Parathyroid adenoma (tissue), 2 donors: ENCODE measurements at regions not wholly inside any gene's neighbourhood (a gene's known extent, or its start where the extent isn't known, plus 50 kb on each side); places are given as distances from the start of the nearest gene placed in this dataset.

Experiments
- H2AFZ ChIP-seq: fragments of 300-600 bp; sonication (generic); one replicate; pipeline ENCODE4 v1.7.0; 2017; ENCODE audit warnings: antibody characterized with exemption, mild to moderate bottlenecking
- H3K27ac ChIP-seq: fragments of 300-600 bp; sonication (generic); one replicate; pipeline ENCODE4 v1.7.0; 2017
- H3K27me3 ChIP-seq: fragments of 300-600 bp; sonication (generic); one replicate; pipeline ENCODE4 v1.7.0; 2017; ENCODE audit warnings: low read length; ENCODE audit not compliant: control insufficient read depth, insufficient read depth
- H3K36me3 ChIP-seq: fragments of 300-600 bp; sonication (generic); one replicate; pipeline ENCODE4 v1.7.0; 2017; ENCODE audit warnings: low read length; ENCODE audit not compliant: control insufficient read depth, insufficient read depth
- H3K4me1 ChIP-seq: fragments of 300-600 bp; sonication (generic); one replicate; pipeline ENCODE4 v1.7.0; 2017; ENCODE audit warnings: control low read depth
- H3K4me2 ChIP-seq: fragments of 300-600 bp; sonication (generic); one replicate; pipeline ENCODE4 v1.7.0; 2017; ENCODE audit warnings: low read length
- H3K4me3 ChIP-seq: fragments of 300-600 bp; sonication (generic); one replicate; pipeline ENCODE4 v1.7.0; 2017; ENCODE audit warnings: low read depth, low read length
- H3K79me2 ChIP-seq: fragments of 300-600 bp; sonication (generic); one replicate; pipeline ENCODE4 v1.7.0; 2017; ENCODE audit warnings: control low read depth
- H3K9ac ChIP-seq: fragments of 300-600 bp; sonication (generic); one replicate; pipeline ENCODE4 v1.7.0; 2017; ENCODE audit warnings: mild to moderate bottlenecking
- H3K9me3 ChIP-seq: fragments of 300-600 bp; sonication (generic); one replicate; pipeline ENCODE4 v1.7.0; 2017; ENCODE audit warnings: low read length; ENCODE audit not compliant: control insufficient read depth
- CTCF ChIP-seq: fragments of 300-600 bp; sonication (generic); IDR thresholded peaks from one replicate; pipeline ENCODE4 v1.7.0; 2017; ENCODE audit warnings: antibody characterized with exemption, mild to moderate bottlenecking
- donor health status: primary hyperparathyroidism.

DNA sequence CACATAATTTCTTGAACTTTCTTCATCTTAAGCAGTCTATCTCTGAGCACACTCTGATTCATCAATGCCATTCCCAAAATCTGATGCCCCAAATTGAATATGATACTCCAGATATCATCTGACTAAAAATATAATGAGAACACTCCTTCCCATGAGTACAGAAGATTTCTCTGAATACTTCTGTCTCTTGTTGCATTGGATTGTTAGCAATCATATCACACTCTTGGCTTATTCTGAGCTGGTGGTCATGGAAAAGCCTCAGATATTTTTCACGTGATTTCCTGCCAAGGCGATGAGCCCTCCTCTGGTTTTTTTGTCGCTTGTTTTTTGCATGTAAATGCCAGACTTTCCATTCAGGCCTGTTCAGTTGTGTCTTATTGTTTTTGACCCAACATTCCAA lies 87.2 kb downstream of the NOG start:
- Histone ChIP-seq H3K9ac (no peak overlapping the region), H3K4me1 (no peaks in the 10 kb centered on the region), H2AFZ (no peak overlapping the region), H3K4me3 (no peak overlapping the region), H3K27ac (no peak overlapping the region), H3K4me2 (no peak overlapping the region), H3K79me2 (no peaks in the 10 kb centered on the region), H3K27me3 (no peaks in the 10 kb centered on the region), H3K36me3 (no peaks in the 10 kb centered on the region), H3K9me3 (no peaks in the 10 kb centered on the region)
- no peak for TF ChIP-seq CTCF

DNA sequence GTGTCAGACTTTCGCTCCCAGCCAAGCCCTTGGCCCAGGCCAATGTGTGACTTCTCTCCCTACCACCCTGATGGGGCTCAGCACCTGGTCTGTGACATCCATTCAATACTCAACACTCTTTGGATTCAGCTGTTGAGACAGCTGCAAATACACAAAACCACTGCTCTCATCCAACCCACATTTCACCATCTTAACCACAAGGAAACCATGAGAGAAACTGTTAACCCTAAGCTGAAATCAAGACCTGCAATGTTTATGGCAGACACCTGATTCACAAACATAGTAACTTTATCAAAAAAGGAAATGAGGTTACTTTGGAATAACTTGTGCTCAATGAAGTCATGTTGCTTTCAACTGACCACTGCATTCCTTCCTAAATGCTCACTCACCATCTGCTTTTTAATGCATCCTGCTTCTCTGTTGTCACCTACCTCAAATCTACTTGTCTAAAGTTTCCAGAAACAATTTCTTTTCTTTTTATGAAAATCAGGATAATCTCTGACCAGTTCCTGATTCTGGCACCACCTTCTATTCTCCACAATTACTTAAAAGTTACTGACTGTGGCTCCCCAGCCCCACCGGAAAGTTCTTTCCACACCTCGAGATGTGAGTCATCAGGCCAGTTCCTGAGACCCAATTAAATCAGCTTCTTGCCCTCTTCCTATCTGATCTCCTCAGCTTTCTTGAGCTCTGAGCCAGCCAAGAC lies 88.2 kb downstream of the NOG start:
- Histone ChIP-seq H3K9ac (no peak overlapping the region), H3K4me3 (no peak overlapping the region), H3K4me1 (no peaks in the 10 kb centered on the region), H2AFZ (no peak overlapping the region), H3K36me3 (no peaks in the 10 kb centered on the region), H3K79me2 (no peaks in the 10 kb centered on the region), H3K4me2 (no peak overlapping the region), H3K27ac (no peak overlapping the region), H3K9me3 (no peaks in the 10 kb centered on the region), H3K27me3 (no peaks in the 10 kb centered on the region)
- no peak for TF ChIP-seq CTCF

DNA sequence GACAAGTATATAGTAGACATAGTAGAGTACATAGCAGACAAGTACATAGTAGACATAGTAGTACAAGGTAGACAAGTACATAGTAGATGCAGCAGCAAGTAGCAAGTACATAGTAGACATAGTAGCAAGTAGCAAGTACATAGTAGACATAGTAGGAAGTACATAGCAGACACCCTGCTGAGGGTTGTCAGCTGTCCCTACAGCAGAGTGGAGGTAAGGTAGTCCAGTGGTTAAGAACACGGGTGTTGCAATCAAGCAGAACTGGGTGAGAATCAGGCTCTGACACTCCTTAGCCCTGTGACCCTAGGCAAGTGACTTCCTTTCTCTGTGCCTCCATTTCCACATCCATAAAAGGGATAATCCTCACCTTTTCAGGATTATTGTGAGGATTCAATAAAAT lies 94.7 kb downstream of the NOG start:
- Histone ChIP-seq H3K9ac (no peak overlapping the region), H3K9me3 (no peaks in the 10 kb centered on the region)

DNA sequence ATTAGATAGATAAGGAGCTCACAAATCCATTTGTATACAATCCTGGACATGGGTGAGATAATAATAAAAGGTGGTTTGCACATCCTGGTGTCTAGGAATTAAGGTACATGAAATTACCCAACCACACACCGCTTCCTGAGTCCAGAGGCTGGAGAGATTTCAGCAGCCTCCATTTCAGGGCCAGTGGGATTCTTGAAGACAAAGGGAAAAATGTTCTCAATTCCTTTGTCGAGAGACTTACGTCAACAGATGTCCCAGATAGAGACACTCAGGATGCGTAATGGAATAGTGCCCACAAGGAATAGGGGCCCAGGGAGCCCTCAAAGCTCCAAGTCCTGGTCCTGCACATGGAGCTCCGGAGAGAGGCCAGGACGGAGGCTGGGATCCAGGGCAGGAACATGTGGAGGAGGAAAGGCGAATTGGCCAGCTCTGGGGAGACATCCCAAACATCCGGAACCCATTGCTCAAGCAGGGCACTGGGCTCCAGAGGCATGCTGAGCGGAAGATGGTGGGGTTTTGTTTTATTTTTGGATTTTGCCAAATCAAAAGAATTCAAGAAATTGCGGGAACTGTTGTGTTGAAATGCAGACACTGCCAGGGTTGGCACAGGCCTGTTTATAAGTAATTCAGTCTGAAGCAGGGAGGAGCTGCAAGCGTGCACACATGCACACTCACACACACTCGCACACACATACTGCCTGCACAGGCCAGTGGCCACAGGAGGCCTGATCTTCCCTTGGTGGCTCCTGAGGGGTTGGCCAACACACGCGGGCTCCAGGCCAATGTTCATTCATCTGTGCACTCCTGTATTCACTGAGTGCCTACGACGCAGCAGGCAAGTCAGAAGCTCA lies 97.2 kb downstream of the NOG start:
- no peak overlapping the region for H3K4me3 ChIP-seq
- H3K79me2 ChIP-seq = no peaks in the 10 kb centered on the region
- no peaks in the 10 kb centered on the region for H3K36me3 ChIP-seq
- H3K27ac ChIP-seq = no peak overlapping the region
- no peak for TF ChIP-seq CTCF
- H3K4me1 ChIP-seq = no peaks in the 10 kb centered on the region
- no peaks in the 10 kb centered on the region for H3K9me3 ChIP-seq
- H2AFZ ChIP-seq = no peak overlapping the region
- no peaks in the 10 kb centered on the region for H3K27me3 ChIP-seq
- H3K9ac ChIP-seq = no peak overlapping the region
- H3K4me2 ChIP-seq = no peak overlapping the region

More for the DNA sequence above, 94.7 kb downstream of the NOG start:
- H3K4me3 ChIP-seq = no peak overlapping the region
- H3K79me2 ChIP-seq = no peaks in the 10 kb centered on the region
- H3K27me3 ChIP-seq = no peaks in the 10 kb centered on the region
- no peaks in the 10 kb centered on the region for H3K4me1 ChIP-seq
- no peak for TF ChIP-seq CTCF
- H3K36me3 ChIP-seq = no peaks in the 10 kb centered on the region
- no peak overlapping the region for H3K27ac ChIP-seq
- no peak overlapping the region for H2AFZ ChIP-seq
- no peak overlapping the region for H3K4me2 ChIP-seq
